AG04450 (cell line): ENCODE measurements at regions not wholly inside any gene's neighbourhood (a gene's known extent, or its start where the extent isn't known, plus 50 kb on each side); places are given as distances from the start of the nearest gene placed in this dataset.

Source experiments
- CTCF ChIA-PET: fragments of 300-600, 350-600 bp; formaldehyde crosslinking; extraction: SDS; loops from one replicate; lab custom pipeline; 2022; ENCODE audit warnings: antibody characterized with exemption, inconsistent platforms; lab: Charles Lee
- POLR2A ChIA-PET: fragments of 350-600 bp; formaldehyde crosslinking; extraction: SDS; loops from one replicate; lab custom pipeline; 2021; ENCODE audit warnings: antibody characterized with exemption, inconsistent platforms; lab: Yijun Ruan, JAX
- DNase-seq: peaks from one replicate; pipeline ENCODE4 v3.0.0-alpha.2; 2011; ENCODE audit warnings: low read depth, low spot score
- H3K27ac ChIP-seq: one replicate; pipeline ENCODE4 v1.5.1; 2012; ENCODE audit warnings: low read depth, low read length, control low read depth
- H3K27me3 ChIP-seq: one replicate; pipeline ENCODE4 v1.6.0; 2012; ENCODE audit warnings: low read length; ENCODE audit not compliant: control insufficient read depth, insufficient read depth
- H3K4me3 ChIP-seq: 2 replicates; pipeline ENCODE4 v1.5.1; 2011; ENCODE audit warnings: mild to moderate bottlenecking, low read depth, low read length, control low read depth
- H3K9me3 ChIP-seq: 2 replicates; pipeline ENCODE4 v1.5.1; 2012; ENCODE audit warnings: low read length; ENCODE audit not compliant: control insufficient read depth, insufficient read depth
- TF ChIP-seq, protein P1 (sequence below): IDR thresholded peaks from 2 replicates; pipeline ENCODE4 v1.5.1; 2011; ENCODE audit warnings: low read depth, low read length, control low read depth, inconsistent platforms

GRCh38 chr6:62516291-62517141 lies 230.5 kb upstream of the KHDRBS2 start:
- ChIA-PET POLR2A (no interaction called here), CTCF (no interaction called here)
- TF ChIP-seq, protein P1, sequence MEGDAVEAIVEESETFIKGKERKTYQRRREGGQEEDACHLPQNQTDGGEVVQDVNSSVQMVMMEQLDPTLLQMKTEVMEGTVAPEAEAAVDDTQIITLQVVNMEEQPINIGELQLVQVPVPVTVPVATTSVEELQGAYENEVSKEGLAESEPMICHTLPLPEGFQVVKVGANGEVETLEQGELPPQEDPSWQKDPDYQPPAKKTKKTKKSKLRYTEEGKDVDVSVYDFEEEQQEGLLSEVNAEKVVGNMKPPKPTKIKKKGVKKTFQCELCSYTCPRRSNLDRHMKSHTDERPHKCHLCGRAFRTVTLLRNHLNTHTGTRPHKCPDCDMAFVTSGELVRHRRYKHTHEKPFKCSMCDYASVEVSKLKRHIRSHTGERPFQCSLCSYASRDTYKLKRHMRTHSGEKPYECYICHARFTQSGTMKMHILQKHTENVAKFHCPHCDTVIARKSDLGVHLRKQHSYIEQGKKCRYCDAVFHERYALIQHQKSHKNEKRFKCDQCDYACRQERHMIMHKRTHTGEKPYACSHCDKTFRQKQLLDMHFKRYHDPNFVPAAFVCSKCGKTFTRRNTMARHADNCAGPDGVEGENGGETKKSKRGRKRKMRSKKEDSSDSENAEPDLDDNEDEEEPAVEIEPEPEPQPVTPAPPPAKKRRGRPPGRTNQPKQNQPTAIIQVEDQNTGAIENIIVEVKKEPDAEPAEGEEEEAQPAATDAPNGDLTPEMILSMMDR: no peak
- no peaks in the 10 kb centered on the region for H3K27me3 ChIP-seq
- no peak for DNase-seq
- H3K27ac ChIP-seq: no peak overlapping the region
- H3K4me3 ChIP-seq: no peak overlapping the region
- peaks cover 2% of the 10 kb centered on the region; the same call in 1 of the 2 replicates for H3K9me3 ChIP-seq

- Histone ChIP-seq H3K27ac (no peak overlapping the region), H3K27me3 (no peaks in the 10 kb centered on the region), H3K4me3 (no peak overlapping the region), H3K9me3 (peaks cover 18% of the 10 kb centered on the region)
- no peak for DNase-seq
- ChIA-PET POLR2A (no interaction called here), CTCF (no interaction called here)
- TF ChIP-seq, protein P1: no peak
These were observed 206.3 kb upstream of the KHDRBS2 start for GRCh38 chr6:62492192-62492822.

- Histone ChIP-seq H3K27ac (no peak overlapping the region), H3K4me3 (no peak overlapping the region), H3K9me3 (no peaks in the 10 kb centered on the region), H3K27me3 (no peaks in the 10 kb centered on the region)
- CTCF ChIA-PET: no interaction called here
- TF ChIP-seq, protein P1: no peak
- DNase-seq: no peak
- POLR2A ChIA-PET: no interaction called here
These were observed 194.5 kb upstream of the KHDRBS2 start for GRCh38 chr6:62480544-62480943.

DNA sequence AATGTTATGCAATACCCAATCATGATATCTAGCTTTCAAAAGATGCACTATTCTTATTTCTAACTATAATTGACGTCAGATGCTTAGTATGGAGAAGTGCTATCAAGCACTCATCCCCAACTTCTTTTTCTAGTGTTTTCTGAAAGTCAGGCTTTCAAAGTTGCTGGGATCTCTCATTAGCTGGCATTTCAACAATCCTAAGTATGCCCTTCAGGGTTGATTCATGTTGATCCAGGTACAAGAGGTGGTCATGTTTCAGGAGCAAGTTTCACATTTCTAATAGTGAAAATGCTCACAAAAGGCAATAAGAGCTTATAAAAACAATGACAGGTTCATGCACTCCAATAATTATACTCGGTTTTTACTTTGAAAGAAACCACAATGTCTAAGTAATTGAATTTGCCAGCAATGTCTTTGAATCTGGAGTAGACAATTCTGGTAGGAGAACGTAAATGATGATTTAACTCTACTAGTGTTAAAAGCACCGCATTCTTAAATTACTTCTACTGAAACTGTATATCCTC lies 193.7 kb upstream of the KHDRBS2 start:
- DNase-seq: no peak
- TF ChIP-seq, protein P1: no peak
- Histone ChIP-seq H3K27me3 (no peaks in the 10 kb centered on the region), H3K27ac (no peak overlapping the region), H3K4me3 (no peak overlapping the region), H3K9me3 (no peaks in the 10 kb centered on the region)
- ChIA-PET CTCF (no interaction called here), POLR2A (no interaction called here)

DNA sequence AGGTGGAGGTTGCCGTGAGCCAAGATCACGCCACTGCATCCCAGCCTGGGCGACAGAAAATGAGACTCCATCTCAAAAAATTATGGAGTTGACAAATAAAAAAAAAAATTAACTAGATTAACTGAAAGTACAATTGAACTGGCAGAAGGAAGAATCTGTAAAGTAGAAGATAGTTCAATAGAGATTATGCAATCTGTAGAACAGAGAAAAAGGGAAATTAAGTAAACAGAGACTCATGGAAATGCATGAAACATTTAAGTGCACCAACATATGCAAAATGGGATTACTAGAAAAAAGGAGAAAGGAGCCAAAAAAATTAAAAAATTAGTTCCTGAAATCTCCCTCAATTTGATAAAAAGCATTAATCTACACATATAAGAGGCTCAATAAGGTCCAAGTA lies 188.8 kb upstream of the KHDRBS2 start:
- Histone ChIP-seq H3K9me3 (peaks cover 3% of the 10 kb centered on the region; the same call in 1 of the 2 replicates), H3K27ac (no peak overlapping the region), H3K27me3 (no peaks in the 10 kb centered on the region), H3K4me3 (no peak overlapping the region)
- ChIA-PET CTCF (no interaction called here), POLR2A (no interaction called here)
- DNase-seq: no peak
- TF ChIP-seq, protein P1: no peak
